ENCODE measurements at regions not wholly inside any gene's neighbourhood (a gene's known extent, or its start where the extent isn't known, plus 50 kb on each side); places are given as distances from the start of the nearest gene placed in this dataset.

- no peak for TF ChIP-seq CTCF (IDR thresholded peaks at IDR 0.05; ENCODE audit: low read length)
- TF ChIP-seq EZH2 (IDR thresholded peaks at IDR 0.05; ENCODE audit: borderline replicate concordance, low read length), result no peak
These were observed 1448.7 kb upstream of the ACO1 start for GRCh38 chr9:30935730-30936129.
